PFSK-1 (cell line): ENCODE measurements at regions not wholly inside any gene's neighbourhood (a gene's known extent, or its start where the extent isn't known, plus 50 kb on each side); places are given as distances from the start of the nearest gene placed in this dataset.

Experiments
- FOXP2 ChIP-seq: optimal IDR thresholded peaks from 2 replicates; pipeline ENCODE3; 2011; ENCODE audit warnings: borderline replicate concordance, control low read depth, inconsistent platforms; ENCODE audit not compliant: insufficient read depth; ENCODE audit errors: extremely low read length, extremely low read depth
- POLR2AphosphoS5 ChIP-seq: IDR thresholded peaks from 2 replicates; pipeline ENCODE4 v1.6.1; 2012; ENCODE audit warnings: low read depth, mild to moderate bottlenecking, control low read depth, low read length, moderate library complexity
- REST ChIP-seq, 2 experiments: IDR thresholded peaks; 2 replicates each; pipeline versions ENCODE4 v1.6.1 to v1.8.0; 2011 to 2012; ENCODE audit warnings: low read depth in 2 of 2, low read length in 2 of 2, control low read depth in 1 of 2, inconsistent platforms in 1 of 2, mild to moderate bottlenecking in 1 of 2, moderate library complexity in 1 of 2; ENCODE audit not compliant: insufficient read depth in 1 of 2
- SIN3A ChIP-seq: IDR thresholded peaks from 2 replicates; pipeline ENCODE4 v1.6.1; 2012; ENCODE audit warnings: mild to moderate bottlenecking, low read length, moderate library complexity, borderline replicate concordance; ENCODE audit not compliant: insufficient read depth
- TAF1 ChIP-seq: IDR thresholded peaks from 2 replicates; pipeline ENCODE4 v1.6.1; 2012; ENCODE audit warnings: low read length, control low read depth, borderline replicate concordance; ENCODE audit not compliant: insufficient read depth

GRCh38 chr18:73831688-73832087 lies 315.9 kb downstream of the FBXO15 start:
- no peak for TF ChIP-seq TAF1
- TF ChIP-seq FOXP2 = no peak
- TF ChIP-seq POLR2AphosphoS5 = no peak
- no peak for TF ChIP-seq REST (IDR thresholded peaks at IDR 0.05; ENCODE audit: insufficient read depth in 1 of 2, low read depth in 2 of 2, low read length in 2 of 2)
- no peak for TF ChIP-seq SIN3A

DNA sequence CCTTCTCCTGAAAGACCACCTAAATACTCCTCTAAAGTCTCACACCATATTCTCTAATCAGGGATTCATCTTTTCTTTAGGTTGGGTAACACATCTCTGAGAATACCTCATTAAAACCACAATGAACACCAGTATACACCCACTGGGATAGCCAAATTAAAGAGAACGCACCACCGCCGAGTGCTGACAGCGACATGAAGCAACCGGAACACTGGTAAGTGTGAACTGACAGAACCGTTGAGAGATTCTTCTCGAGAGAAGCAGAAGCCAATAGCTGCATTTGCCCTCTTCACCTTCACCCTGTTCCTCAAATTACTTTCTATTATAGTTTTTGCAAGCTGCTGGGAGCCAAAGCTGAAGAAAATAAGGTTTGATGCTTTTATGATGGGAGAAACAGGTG lies 318.5 kb downstream of the FBXO15 start:
- TF ChIP-seq SIN3A = no peak
- no peak for TF ChIP-seq POLR2AphosphoS5
- TF ChIP-seq TAF1 = no peak
- no peak for TF ChIP-seq REST (IDR thresholded peaks at IDR 0.05; ENCODE audit: insufficient read depth in 1 of 2, low read depth in 2 of 2, low read length in 2 of 2)
- TF ChIP-seq FOXP2 = no peak

- TF ChIP-seq REST (IDR thresholded peaks at IDR 0.05; ENCODE audit: insufficient read depth in 1 of 2, low read depth in 2 of 2, low read length in 2 of 2) = no peak
- no peak for TF ChIP-seq TAF1
- TF ChIP-seq FOXP2 = no peak
- no peak for TF ChIP-seq SIN3A
- TF ChIP-seq POLR2AphosphoS5 = no peak
These were observed 319.8 kb downstream of the FBXO15 start for GRCh38 chr18:73827801-73828200.

DNA sequence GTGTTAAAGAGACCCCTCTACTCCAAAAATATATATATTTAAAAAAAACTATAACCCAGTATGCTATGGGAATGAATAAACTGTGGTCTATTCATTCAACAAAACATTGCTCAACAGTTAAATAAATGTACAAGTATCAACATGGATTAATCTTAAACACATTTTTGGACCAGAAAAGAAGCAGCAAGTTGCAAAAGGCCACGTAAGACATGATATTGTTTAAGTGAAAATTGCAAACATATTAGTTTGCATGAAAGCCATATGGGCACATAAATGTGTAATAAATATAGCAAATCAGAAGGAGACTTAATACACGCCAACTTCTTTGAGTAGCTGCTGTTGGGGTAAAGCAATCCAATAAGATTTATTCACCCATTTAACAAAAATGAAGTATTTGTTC lies 321.5 kb downstream of the FBXO15 start:
- no peak for TF ChIP-seq TAF1
- no peak for TF ChIP-seq REST (IDR thresholded peaks at IDR 0.05; ENCODE audit: insufficient read depth in 1 of 2, low read depth in 2 of 2, low read length in 2 of 2)
- TF ChIP-seq POLR2AphosphoS5 = no peak
- TF ChIP-seq FOXP2 = no peak
- TF ChIP-seq SIN3A = no peak

DNA sequence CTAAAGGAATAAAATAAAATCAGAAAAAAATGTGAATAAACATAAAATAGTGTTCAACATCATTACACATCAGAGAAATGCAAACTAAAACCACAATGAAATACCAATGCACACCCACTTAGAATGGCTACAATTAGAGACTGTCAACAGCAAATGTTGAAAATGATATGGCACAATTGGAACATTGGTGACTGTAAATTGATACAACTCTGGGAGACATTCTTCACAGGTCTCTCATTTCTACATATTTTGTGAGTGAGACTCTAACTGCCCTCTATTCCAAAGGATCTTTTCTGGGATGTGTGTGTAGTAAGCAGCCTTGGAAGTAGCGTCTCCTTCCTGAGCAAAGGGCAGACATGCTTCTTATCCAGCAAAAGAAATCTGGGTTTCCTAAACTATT lies 323.0 kb downstream of the FBXO15 start:
- TF ChIP-seq REST (IDR thresholded peaks at IDR 0.05; ENCODE audit: insufficient read depth in 1 of 2, low read depth in 2 of 2, low read length in 2 of 2) (no peak), FOXP2 (no peak), POLR2AphosphoS5 (no peak), TAF1 (no peak), SIN3A (no peak)
